ENCODE measurements at regions not wholly inside any gene's neighbourhood (a gene's known extent, or its start where the extent isn't known, plus 50 kb on each side); places are given as distances from the start of the nearest gene placed in this dataset.

DNA sequence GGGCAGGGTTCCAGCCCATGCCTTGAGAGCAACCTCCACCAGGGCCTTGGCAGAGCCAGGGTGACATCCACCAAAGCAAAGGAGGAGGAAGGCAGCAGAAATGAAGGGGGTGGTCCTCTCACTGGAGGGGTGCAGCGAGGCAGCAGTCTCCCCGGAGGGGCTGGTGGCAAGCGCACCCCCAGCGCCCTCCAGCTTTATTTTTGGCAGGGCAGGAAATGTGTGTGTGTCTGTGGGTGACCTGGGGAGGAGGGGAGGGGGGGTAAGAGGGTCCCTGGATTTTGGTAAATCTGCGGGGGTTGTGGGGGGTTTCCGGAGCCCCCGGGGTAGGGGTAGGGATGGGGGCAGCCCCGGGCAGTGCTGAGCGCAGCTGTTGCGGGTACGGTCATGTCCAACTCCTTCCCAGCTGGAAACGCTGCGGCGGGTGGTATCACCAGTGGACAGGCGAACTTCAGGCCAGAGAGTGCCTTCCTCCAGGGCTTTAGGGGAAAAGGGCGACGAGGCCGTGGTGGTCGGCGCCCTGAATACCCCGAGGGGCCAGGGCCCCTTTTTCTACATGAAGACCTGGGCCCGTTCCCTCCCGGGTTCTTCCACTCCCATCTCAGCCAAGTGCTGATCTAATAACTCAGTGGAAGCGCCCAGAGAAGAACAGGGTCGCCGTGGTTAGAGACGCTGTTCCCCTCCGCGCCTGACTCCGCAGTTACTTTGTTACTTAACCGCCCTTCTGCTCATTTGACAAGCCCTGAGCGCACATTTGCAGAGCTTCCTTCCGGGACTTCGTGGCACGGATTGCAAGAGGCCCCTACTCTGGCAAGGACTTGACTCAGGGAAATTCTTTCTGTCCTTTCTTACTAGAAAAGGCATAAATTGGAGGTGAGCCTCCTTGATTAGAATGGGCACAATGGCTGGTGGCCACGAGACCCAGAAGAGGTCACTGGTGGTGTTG lies 55.2 kb downstream of the FOS start:
- no peak for DNase-seq (ENCODE audit: low spot score)

DNA sequence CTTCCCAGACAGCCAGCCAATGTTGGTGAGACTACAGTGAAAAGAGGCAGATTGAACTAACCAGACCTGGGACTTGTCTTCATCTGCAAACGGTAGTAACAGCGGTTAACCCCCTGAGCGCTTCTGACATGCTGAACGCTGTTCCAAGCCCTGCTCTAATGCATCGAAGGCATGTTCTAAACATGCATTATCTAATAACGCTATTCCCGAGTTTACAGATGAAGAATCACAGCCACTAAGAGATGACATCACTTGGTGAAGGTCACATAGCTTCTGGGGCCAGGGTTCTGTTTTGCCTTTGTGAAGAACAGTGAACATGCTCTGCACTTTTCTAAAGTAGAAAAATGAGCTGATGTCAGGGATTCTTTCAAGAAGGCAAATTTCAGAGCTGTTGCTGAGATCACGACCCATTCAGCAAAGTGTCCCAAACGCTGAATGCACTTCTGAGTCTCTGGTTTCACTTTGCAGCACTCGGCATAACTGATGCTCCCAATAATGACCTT lies 56.0 kb downstream of the FOS start:
- no peak for DNase-seq (ENCODE audit: low spot score)

DNA sequence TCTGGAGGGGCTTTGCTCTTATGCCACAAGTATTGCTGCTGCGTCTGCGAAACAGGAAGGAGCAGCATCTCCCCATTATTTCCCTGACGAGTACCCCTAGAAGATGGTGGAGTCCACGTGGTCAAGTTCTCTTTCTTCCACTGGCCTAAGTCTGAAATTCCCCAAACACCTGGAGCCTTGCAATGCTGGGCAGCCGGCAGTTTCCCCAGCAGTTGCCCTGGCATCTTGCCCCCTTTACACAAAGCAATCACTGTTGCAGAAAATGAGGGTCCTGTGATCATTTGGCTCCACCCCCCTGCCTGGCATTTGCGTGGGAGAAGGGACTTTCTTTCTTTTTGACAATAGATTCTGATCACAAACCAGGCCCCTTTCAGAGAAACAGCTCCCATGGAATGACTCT lies 56.9 kb downstream of the FOS start:
- no peak for DNase-seq (ENCODE audit: low spot score)

DNA sequence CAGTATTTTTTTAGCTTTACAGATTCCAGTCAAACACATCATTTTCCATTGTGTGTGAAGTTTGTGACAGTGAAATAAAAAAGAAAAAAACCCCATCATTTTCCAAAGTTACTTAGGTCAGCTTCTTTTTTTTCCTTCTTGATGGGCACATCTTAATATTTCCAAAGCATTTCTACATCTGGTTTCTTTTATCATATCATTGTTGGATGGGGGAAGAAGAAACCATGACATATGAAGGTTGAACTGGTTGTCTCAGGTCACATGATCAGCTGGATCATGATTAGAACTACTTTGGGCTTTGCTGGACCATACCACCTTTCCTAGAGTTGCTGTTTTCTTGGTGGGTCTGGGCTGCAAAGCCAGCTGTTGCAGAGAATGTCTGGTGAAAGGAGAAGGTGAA lies 59.8 kb downstream of the FOS start:
- DNase-seq (ENCODE audit: low spot score), result no peak

DNA sequence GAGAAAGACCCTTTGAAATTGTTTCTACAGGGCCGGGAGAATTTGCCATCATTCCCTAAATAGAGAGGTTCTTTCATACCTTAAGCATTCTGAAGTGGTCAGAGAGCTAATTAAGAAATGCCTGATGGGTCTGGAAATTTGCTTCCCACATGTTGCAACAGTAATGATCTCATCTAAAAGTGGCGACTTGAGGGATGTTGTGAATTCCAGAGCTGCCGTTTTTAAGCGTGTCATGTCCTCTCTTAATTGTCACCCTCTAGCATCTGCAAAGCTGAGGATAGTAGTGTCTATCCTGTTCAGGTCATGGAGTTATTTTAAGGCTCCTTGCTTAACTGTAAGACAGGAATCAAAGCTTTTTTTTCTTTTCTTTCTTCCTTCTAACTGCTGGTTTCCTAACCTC lies 60.4 kb downstream of the FOS start:
- DNase-seq (ENCODE audit: low spot score), result no peak

DNA sequence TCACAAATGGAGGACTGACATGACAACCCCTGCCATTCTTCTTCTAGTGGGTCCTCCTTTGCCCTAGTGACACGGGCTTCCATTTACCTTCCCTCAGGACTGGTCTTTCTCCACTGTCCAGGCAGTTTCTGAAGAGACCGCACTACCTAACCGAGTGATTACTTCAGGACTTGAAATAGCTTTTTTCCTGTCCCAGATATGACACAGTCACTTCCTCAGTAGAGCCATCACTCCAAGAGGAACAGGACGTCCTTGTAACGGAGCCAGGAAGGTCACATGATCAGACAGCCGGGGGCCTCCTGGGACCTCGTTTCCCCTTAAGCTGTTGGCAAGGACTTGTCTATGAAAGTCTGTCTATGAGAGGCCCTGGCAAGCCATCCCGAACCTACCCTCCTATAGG lies 62.3 kb downstream of the FOS start:
- DNase-seq (ENCODE audit: low spot score), result no peak

DNA sequence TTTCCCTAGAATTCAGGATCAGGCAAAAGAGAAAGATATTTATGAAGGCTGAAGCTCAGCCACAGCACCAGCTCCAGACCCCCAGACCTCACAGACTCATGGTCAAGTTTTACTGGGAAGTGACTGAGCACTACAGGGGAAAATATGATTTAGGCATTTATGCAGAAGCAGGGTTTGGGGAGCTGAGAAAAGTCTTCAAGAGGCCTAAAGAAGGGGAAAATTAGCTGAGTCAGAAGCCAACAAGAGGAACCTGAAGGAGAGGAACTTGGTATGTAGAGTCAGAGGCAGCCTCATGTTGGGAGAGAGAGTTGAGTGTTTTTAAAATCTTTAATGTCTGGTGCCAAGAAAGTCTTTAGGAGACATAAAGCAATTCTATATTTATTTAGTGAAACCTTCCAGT lies 63.0 kb downstream of the FOS start:
- no peak for DNase-seq (ENCODE audit: low spot score)

DNA sequence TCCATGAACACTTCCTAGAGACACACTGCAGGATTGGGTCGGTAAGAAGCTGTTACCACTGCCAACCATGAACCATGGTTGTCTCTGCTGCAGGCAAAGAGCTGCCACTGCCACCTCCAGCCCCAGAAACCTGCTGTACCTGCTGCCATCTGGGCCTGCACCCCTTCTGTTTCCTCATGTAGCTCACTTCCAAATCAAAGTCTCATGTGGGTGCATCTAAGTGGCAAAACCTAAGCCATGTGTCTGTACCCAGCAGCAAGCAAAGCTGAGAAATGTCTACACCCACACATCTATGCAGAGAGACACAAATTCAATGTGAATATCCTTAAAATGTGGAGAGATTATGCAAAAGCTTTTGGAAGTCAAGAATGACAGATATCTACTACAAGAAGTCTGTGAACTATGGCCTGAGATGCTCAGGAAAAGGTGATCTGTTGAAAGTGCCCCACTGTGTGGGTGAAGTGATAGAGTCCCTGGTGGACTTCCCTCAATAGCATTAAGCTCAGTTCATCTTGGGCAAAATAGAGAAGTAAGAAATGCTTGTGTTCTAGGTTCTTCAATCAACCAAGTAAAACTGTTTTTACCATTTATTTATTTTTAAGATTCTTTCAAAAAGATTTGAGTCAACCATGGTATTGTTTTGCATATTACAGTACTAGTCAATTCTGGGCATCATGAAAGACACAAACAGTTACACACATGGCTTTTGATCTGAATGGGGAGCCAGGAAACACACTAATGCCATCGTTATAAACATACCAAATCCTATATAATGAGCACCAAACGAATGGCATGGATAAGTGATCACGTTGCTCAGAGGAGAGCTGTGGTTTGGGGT lies 64.4 kb downstream of the FOS start:
- no peak for DNase-seq (ENCODE audit: low spot score)

DNA sequence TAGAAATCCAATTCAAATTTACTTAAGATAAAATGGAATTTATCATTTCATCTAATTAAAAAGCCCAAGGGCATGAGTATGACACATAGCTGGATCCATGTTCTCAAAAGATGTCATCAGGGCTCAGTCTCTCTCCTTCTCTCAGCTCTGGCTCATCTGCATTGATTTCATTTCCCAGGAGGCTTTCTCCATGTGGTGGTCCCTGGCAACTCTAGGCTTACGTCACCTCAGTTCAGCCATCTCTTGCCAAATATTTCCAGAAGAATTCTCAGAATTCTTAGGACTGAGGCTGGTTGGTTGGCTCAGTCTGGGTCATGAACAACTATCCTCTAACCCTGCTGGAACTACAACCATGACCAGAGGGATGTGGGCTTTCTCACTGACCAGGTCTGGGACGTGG lies 65.3 kb downstream of the FOS start:
- no peak for DNase-seq (ENCODE audit: low spot score)

DNA sequence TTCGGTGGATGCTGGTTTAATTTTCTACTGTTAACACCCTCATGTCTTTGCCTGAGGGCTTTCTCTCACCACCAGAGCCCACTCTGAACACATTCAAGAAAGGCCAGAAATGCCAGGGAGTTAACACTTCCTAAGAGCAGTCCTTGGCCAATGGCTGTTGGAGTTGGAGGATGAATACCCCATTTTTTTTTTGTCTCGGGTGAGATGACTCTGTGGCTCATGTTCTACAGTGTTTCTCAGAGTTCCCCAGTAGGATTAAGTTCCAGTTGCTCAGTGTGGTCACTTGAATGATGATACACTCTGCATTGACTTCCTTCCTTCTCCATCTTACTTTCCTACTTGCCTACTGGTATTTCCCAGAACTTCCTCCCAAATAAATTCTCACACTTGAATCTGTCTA lies 65.8 kb downstream of the FOS start:
- DNase-seq (ENCODE audit: low spot score), result no peak

DNA sequence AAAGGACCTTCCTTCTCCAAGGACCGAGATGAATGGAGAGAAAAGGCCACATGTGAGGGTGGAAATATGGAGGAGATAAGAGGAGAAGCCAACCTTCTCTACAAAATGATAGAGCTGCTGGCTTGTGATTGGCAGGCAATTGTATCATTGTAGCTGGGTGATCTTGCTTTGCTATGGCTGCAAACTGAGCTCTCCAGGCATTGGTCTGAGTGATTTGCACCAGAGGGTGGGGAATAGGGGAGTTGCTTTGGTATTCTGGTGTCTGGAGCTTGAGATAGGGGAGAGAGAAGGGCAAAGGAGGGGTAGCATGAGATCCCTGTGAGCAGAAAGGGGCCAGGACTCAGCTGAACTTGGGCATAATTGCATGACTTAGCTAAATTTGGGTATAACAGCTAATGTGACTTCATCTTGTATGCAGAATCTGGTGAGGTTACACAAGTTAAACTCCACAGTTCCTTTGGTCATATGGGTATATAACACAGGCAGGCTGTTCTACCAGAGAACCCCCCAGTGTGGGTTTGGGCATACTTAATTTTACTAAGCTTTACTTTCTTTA lies 72.0 kb downstream of the FOS start:
- DNase-seq (ENCODE audit: low spot score), result no peak

DNA sequence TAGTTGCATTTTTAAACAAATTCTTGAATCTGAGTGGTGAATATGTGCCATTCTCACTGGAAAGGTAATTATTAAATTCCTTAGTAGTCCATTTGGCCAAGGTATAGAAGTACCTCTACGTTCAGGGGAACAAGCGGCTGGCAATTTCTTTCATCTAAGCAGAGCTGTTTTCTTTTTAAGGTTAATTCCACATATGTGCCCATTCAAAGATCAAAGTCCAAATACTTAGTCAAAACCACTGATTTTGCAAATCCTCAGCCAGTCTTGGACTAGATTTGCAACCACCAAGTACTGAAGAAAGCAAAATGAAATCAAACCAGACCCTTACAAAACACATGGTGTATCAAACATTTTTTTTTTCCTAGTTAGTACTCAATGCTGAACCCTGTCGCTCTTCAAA lies 68.7 kb upstream of the JDP2 start:
- DNase-seq (ENCODE audit: low spot score), result peak; percentile 42

DNA sequence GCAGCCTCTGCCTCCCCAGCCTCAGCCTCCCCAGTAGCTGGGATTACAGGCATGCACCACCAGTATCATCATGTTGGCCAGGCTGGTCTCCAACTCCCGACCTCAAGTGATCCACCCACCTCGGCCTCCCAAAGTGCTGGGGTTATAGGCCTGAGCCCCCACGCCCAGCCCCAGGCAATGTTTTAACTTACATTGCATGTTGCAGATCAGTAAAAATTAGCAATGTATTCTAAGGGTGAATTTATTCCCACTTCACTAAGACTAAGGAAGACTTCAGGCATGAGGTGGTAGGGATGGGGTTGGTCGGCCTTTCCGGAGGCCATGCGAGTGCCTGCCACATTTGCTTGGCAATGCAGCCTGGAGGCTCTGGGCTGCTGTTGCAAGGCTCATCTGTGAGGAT lies 66.8 kb upstream of the JDP2 start:
- DNase-seq (ENCODE audit: low spot score), result no peak

DNA sequence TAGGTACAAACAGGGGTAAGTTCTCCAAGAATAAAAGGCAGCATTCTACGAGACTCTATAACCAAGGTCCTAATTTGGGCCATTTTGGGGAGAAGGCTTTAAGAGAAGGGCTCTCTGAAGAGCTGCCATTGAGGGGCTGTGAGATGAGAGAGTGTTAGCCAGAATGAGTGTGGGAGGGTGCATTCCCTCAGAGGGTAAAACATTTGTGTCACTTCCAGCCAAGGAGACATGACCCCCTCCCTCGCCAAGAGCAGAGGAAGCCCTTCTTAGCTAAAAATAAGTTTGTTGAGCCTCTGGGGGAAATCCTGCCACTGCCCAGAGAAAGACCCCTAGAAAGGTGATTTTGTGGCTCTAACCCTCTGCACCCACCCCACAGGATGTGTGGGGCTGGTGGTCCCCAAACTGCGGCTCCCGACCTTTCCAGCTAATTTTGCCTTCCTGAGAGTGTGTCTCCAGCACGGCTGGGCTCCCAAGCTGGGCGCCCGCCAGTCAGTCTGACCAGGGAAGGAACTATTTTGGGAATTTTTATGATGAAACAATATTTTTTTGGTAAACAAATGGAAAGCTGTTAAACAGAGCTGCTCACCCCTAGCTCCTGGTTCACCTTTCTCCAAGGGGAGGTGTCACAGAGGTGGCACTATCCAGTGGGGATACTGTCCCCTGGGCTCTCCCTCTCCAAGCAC lies 65.9 kb upstream of the JDP2 start:
- DNase-seq (ENCODE audit: low spot score), result no peak

DNA sequence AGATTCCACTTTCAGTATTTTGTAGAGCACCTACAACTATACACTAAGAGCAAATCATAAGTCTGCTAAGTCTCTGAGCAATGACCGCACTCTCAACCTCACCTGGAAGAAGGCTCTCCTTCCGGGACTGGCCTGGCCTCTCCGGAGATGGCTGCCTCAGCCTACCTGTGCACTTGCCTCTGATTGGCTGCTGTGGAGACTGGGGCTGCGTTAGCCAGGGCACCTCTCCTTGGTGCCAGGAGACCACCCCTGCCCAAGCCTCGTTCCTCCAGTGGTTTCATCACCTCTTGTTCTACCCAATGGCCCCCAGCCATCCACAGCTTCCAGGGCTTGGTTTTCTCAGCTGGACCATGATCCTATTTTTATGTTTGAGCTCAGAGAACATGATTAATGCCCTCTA lies 64.7 kb upstream of the JDP2 start:
- no peak for DNase-seq (ENCODE audit: low spot score)

DNA sequence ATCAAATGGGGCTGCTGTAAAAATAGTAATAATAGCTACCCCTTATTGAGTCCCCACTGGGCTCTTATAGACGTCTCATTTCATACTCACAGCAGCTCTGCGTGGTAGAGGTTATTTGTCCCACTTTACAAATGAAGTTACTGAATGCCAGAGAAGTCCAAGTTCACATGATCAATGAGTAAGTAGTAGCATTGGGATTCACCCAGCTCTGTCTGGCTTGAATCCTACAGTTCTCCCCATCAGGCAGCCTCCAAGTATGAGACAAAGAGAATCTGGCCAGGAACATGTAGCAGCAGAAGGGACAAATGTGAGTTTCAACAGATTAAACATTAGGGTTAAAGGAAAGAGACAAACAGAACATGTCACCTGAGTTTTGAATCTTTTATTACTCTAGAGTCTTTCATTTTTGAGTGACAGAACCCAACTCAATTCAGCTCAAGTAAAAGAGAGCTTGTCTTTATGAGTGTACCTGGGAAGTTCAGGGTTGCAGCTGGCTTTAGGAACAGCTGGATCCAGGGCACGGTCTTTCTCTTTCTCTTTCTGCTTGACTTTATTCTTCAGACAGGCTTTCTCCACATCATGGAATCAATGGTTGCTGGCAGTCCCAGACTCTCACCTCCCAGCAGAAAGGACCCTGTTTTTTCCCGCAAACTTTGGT lies 64.1 kb upstream of the JDP2 start:
- DNase-seq (ENCODE audit: low spot score), result no peak

DNA sequence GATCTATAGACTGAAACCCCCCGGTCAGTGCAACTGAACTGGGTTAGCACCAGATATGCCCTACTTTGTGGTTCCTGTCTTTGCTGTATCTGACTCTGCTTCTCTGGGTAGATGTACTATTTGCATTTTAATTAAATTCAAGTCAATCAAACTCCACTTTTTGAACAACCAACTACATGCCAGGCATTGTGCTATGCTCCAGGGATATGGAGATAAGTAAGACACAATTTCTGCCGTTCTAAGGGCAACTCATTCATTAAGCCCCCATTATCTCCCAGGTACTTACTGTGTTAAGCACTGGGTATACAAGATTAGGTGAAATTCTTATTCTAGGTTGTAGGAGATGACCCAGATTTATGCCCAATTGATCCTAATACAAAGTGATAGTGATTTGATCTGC lies 62.7 kb upstream of the JDP2 start:
- DNase-seq (ENCODE audit: low spot score), result no peak

DNA sequence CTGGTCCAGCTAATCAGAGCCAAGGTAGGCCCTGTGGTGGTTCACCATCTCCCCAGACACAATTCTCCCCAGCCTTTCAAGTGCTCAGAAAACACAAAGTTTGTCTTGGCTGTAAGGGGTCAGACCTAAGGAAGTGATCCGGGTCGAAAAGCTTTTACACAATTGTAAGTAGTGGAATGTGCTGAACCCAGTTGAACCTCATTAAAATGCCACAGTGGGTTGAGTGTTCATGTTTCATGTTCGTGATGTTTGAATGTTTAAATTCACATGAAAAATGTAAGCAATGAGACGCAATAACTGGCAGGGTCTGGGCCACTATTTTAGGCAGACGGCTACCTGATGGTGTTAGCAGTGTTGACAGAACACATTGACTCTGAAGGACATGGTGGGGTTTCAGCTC lies 60.9 kb upstream of the JDP2 start:
- no peak for DNase-seq (ENCODE audit: low spot score)

DNA sequence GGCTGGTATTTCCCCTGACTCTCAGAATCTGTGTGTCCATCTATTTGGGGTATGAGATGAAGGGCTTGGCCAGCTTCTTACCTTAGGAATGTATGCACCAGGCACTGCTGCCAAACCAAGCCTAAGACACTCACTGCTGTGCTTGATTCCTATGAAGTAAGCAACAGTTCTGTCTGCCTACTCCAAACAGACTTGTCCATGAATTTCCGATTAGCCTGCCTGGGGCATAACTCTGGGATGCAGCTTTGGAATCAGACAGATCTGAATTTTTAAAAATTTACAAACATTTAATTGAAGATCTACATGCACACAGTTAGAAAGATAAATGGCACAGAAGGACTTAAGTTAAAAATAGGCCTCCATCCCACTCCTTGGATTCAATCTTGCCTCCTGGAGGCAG lies 59.5 kb upstream of the JDP2 start:
- DNase-seq (ENCODE audit: low spot score), result no peak

DNA sequence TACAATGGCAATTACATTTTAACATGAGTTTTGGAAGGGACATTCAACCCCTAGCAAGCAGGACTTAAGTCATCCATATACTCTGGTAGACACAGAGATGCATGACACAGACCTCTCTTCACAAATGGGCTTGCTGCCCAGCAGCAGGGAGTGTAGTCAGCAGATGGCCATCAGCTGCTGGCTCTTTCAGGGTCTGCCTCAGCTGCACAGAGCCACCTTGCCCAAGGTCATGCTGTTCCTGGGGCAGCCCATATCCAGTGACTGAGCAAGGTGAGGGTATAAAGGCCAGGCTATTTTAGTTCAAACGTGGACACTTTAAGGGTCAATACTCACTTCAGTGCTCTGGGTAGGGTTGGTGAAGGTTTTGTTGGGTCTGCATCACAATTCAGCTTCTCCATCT lies 58.3 kb upstream of the JDP2 start:
- no peak for DNase-seq (ENCODE audit: low spot score)

DNA sequence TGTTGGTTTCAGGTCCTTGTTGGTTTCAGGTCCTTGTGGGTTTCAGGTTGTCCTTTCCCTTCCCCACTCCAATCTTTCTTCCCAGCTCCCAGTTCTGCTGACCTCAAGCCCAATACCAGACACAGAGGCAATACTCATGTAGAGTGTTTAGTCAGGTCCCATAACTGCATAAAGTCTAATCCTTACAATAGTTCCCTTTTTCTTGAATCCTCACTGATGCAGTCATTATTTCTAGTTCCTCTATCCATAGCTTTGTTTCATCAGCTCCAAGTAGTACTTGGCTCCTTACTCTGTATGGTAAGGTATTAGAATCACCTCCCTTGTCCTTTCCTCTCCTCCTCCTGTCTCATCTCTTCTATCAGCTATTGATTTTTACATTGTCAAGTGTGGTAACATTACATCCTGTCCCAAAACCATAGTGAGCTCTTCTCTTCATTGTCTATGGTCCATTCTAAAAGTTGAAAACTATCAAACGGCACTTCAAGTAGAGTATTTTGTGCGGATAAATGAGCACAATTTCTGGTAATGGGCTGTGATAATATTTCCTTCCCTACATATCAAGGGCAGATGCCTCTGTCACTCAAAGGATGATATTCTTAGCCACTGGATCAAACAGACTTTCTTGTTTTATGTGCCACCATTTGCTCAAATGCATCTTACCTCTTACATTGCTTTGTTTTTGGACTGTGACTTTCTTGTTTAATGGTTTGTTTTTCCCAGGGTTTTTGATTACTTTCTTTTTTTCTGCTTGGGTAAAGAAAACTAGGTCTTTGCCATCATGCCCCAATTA lies 57.2 kb upstream of the JDP2 start:
- DNase-seq (ENCODE audit: low spot score), result no peak

Data from SW480 (cell line).